ENCODE measurements at regions not wholly inside any gene's neighbourhood (a gene's known extent, or its start where the extent isn't known, plus 50 kb on each side); places are given as distances from the start of the nearest gene placed in this dataset.

DNA sequence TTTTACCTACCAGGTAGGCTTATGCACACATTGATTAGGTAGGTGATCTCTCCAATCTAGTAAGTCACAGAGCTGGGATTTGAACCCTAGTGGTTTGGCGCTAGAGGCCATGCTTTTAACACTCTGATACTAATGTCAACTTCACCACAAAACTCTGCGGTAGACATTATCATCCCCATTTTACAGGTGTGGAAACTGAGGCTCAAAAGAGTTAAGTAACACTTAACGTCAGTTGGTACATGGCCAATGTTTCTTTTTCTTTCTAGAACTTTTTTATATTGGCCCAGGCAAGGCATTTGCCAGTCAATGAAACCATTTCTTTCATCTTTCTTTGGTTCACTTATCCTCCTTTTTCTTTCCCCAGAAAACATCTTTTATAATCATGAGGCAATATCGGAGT is 95.9 kb upstream of the KIF26B start:
- TF ChIP-seq ZNF384 (IDR thresholded peaks at IDR 0.05) (no peak), L3MBTL2 (conservative IDR thresholded peaks at IDR 0.05) (no peak), TARDBP (IDR thresholded peaks at IDR 0.05) (no peak), SP1 (IDR thresholded peaks at IDR 0.05) (no peak), SUZ12 (IDR thresholded peaks at IDR 0.05) (no peak), FOXK2 (IDR thresholded peaks at IDR 0.05) (no peak), PKNOX1 (IDR thresholded peaks at IDR 0.05) (no peak), FOXA1 (IDR thresholded peaks at IDR 0.05) (no peak), FOXM1 (IDR thresholded peaks at IDR 0.05; ENCODE audit: borderline replicate concordance) (no peak), HDGF (IDR thresholded peaks at IDR 0.05; ENCODE audit: borderline replicate concordance) (no peak), ARNT (IDR thresholded peaks at IDR 0.05) (no peak), NFRKB (IDR thresholded peaks at IDR 0.05) (no peak), BHLHE40 (IDR thresholded peaks at IDR 0.05; ENCODE audit: borderline replicate concordance) (no peak), CTBP1 (IDR thresholded peaks at IDR 0.05; ENCODE audit: borderline replicate concordance) (no peak)

Data from HEK293T (cell line).